Right ventricle myocardium inferior (tissue), 1 donor: ENCODE measurements at regions not wholly inside any gene's neighbourhood (a gene's known extent, or its start where the extent isn't known, plus 50 kb on each side); places are given as distances from the start of the nearest gene placed in this dataset.
A peak's percentile ranks its signal among the peaks of the same experiment; 100 is the strongest.
"Not testable (repeated sequence)": the region's sequence is repeated elsewhere in the genome, so short reads cannot be mapped to it uniquely, and the experiment has no call there.

Source experiments
- ATAC-seq: fragments of 200-7000 bp; cut with Tn5 transposase; one replicate; pipeline ENCODE4 v1.9.1; 2020; ENCODE audit warnings: mild to moderate bottlenecking, moderate library complexity
- DNase-seq: peaks from one replicate; pipeline ENCODE4 v3.0.0; 2021; ENCODE audit errors: missing footprints
- intact Hi-C: fragments of 100-400 bp; cut with DNase I; formaldehyde crosslinking; loops from one replicate; pipeline ENCODE4 v1.11.0; 2022
- donor health status: DM: no; HTN: yes; CAD: no; lungs with severe emphysema.

DNA sequence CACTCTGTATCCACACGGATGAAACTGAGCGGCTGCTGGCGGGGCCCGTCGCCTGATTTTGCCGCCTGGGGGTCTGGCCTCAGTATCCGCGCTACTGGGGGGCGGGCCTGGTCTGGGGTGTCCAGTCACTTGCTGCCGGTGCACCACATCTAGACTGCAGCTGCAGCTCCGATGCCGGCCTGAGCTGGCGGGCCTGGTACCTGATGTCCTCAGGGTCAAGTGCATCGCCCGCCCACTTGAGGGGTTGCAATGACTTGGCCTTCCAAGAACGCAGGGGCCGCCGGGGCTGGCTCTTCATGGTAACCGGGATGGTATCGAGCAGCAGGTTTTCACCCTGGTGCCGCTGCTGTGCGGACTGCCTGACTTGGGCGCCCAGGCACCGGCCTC lies 532.8 kb upstream of the DEFB115 start:
- intact Hi-C loops, ATAC-seq: not testable (repeated sequence)
- DNase-seq = peak; percentile 71

DNA sequence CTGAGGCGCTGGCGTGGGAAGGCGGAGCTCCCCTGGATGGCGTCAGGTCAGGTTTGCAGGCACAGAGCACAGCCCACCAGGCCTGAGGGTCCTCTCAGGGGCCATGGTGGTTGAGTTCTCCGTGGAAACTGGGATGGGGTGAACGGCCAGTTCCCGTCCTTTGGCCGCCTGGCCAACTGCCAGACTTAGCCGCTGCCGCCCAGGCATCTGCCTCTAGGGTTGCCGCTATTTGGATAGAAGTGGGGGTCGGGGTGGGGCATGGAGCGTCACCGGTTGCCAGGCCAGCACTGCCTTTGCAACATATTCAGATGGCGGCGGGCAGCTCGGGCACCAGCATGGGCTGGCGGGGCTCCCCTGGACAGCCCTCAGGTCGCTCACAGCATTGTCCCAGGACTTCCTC lies 532.3 kb upstream of the DEFB115 start:
- ATAC-seq, DNase-seq, intact Hi-C loops: not testable (repeated sequence)

DNA sequence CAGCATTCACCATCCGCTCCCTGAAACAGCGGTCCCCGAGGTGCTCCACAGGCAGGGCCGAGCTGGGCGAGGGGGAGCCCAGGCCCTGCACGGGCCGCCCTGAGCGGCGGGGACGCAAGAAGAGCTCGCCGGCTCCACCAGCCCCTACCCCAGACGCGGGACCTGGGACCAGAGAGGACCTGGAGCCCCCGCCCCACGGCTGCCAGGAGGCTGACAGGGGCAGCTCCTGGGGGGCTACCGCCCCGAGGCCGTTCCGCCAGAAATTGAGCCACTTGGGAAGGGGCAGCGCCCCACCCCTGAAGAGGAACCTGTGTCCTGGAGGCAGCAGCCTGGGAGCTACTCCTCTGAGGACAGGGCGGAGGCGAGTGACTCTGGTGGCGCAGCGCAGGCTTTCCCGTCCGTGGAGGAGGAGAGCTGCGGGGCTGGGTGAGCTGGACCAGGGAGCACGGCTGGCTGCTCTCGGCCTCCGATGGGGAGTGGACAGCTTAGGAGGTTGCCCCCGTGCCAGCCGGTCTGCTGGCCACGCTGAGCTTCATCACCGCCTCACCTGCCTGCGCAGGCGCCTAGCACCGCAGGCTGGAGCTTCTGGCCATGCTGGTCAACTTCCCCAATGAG lies 529.1 kb upstream of the DEFB115 start:
- intact Hi-C loops, ATAC-seq: not testable (repeated sequence)
- peak; percentile 30 for DNase-seq
